ENCODE measurements at regions not wholly inside any gene's neighbourhood (a gene's known extent, or its start where the extent isn't known, plus 50 kb on each side); places are given as distances from the start of the nearest gene placed in this dataset.

DNA sequence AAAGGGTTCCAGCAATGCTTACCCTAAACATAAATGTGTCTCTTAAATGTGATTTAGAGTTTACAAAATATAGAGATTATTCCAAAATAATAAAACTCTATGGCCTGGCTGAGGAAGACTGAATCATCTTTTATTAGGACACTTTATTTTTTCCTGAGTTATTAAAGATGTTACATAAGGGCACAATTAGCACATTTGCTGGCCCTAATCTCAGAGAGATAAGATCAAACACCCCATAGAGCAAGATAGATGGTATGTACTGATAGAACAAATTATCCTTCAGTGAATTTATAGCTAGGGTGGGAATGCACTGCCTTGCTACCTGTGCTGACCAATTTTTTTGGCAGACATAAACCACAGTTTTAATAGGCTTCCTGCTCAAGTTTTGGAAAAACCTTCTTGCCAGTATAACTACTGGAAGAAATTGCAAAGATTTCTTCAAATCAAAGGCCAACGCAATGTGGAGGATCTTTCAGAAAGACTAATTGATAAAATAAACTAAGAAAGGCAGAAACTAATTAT, 367.1 kb upstream of the MPDZ start:
- TF ChIP-seq, protein P1, sequence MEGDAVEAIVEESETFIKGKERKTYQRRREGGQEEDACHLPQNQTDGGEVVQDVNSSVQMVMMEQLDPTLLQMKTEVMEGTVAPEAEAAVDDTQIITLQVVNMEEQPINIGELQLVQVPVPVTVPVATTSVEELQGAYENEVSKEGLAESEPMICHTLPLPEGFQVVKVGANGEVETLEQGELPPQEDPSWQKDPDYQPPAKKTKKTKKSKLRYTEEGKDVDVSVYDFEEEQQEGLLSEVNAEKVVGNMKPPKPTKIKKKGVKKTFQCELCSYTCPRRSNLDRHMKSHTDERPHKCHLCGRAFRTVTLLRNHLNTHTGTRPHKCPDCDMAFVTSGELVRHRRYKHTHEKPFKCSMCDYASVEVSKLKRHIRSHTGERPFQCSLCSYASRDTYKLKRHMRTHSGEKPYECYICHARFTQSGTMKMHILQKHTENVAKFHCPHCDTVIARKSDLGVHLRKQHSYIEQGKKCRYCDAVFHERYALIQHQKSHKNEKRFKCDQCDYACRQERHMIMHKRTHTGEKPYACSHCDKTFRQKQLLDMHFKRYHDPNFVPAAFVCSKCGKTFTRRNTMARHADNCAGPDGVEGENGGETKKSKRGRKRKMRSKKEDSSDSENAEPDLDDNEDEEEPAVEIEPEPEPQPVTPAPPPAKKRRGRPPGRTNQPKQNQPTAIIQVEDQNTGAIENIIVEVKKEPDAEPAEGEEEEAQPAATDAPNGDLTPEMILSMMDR (IDR thresholded peaks at IDR 0.05; ENCODE audit: low read depth, low read length) = no peak
- no peak for DNase-seq (ENCODE audit: extremely low read depth, low read depth)

DNA sequence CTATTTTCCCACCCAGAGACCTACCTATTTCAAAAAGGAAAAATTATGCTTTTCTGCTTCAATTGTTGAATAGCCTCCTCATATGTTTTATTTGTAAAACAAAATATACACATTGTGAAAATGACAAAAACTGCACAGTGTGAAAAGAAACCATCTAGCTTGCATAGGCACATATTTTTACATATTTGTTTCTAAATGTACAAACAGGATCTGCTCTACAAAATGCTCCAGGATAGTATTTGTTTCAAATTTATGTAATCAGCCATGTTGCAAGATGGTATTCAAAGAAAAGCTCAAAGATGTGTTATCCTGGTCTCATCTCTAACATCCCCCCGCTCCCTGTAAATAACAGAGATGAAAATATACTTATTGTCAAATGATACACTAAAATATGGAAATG, 366.1 kb upstream of the MPDZ start:
- no peak for DNase-seq (ENCODE audit: extremely low read depth, low read depth)
- TF ChIP-seq, protein P1 (IDR thresholded peaks at IDR 0.05; ENCODE audit: low read depth, low read length) = no peak

DNA sequence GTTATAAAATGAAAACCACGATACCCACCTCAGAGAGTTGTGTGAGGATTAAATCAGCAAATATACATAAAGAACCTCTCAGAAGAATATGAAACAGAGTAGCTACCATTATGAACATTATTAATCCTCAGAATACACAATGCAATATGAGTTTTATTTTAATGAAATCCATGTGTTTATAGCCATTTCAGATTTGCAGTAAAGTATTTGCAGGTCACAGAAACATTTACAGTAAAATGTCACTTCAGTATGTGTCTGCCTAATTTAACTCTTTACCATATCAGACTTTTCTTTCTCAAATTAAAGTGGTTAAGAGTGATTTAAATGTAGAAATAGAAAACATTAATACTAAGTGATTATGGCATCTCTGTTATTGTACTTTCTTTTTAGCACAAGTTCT, 365.2 kb upstream of the MPDZ start:
- TF ChIP-seq, protein P1 (IDR thresholded peaks at IDR 0.05; ENCODE audit: low read depth, low read length) = no peak
- no peak for DNase-seq (ENCODE audit: extremely low read depth, low read depth)

DNA sequence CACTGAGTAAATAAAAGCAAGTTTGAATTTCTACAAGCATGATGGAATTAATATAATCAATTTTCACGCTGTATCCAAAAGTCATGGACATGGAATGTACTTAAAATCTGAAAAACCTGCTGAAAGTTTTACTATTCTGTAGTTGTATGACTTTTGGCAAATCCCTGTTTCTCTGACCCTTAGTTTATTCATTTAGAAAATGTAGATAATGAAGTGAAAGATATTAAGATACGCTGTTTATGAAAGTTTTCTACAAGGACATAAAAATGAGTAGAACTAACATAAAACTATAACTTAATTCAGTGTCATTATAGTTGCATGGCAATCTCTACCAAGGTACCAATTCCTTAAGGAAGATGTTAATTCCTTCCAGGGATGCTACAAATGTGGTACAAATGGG, 363.2 kb upstream of the MPDZ start:
- DNase-seq (ENCODE audit: extremely low read depth, low read depth) = no peak
- TF ChIP-seq, protein P1 (IDR thresholded peaks at IDR 0.05; ENCODE audit: low read depth, low read length) = no peak

DNA sequence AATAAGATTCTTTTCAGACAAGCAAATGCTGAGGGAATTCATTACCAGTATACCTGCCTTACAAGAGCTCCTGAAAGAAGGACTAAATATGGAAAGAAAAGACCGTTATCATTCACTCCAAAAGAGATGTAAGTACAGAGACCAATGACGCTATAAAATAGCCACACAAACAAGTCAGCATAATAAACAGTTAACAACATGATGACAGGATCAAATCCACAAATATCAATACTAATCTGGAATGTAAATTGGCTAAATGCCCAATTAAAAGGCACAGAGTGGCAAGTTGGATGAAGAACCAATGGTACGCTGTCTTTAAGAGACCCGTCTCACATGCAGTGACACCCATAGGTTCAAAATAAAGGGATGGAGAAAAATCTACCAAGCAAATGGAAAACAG, 349.6 kb upstream of the MPDZ start:
- no peak for DNase-seq (ENCODE audit: extremely low read depth, low read depth)
- TF ChIP-seq, protein P1 (IDR thresholded peaks at IDR 0.05; ENCODE audit: low read depth, low read length) = no peak

DNA sequence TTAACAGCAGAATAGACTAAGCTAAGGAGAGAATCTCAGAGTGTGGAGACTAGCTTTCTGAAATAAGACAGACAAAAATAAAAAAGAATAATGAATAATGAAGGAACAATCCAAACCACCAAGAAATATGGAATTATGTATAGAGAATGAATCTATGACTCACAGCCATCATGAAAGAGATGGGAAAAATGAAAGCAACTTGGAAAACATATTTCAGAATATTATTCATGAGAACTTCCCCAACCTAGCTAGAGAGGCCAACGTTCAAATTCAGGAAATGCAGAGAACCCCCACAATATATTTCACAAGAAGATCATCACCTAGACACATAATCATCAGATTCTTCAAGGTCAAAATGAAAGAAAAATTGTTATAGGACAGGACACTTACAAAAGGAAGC, 349.0 kb upstream of the MPDZ start:
- DNase-seq (ENCODE audit: extremely low read depth, low read depth) = no peak
- TF ChIP-seq, protein P1 (IDR thresholded peaks at IDR 0.05; ENCODE audit: low read depth, low read length) = no peak

DNA sequence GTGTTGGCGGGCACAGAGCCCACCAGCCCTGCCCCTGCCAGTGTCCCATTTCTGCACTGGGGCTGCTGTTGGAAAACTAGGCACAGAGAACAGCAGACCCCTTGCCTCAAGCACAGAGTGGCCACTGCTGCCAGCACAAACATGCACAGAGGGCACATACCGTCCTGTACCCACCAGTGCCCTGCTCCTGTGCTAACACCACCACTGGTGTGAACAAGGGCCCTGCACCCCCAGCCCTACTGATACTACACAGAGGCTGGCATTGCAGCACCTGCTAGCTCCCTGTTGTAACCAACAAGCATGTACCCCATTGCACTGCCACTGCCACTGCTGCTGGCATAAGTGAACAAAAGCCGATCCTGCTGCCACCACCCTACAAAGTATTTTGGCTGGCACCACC, 348.0 kb upstream of the MPDZ start:
- TF ChIP-seq, protein P1 (IDR thresholded peaks at IDR 0.05; ENCODE audit: low read depth, low read length) = no peak
- DNase-seq (ENCODE audit: extremely low read depth, low read depth) = no peak

Data from AG09319 (cell line).